Germinal center (tissue), 1 donor: ENCODE measurements at regions not wholly inside any gene's neighbourhood (a gene's known extent, or its start where the extent isn't known, plus 50 kb on each side); places are given as distances from the start of the nearest gene placed in this dataset.

ENCODE experiments used
- DNase-seq: peaks from one replicate; pipeline ENCODE4 v3.0.0; 2012; ENCODE audit warnings: mixed read lengths, low spot score

GRCh38 chr4:53644607-53645006 is 53.3 kb upstream of the LNX1 start:
- DNase-seq, result no peak
